Neural cell (in vitro differentiated cells): ENCODE measurements at regions not wholly inside any gene's neighbourhood (a gene's known extent, or its start where the extent isn't known, plus 50 kb on each side); places are given as distances from the start of the nearest gene placed in this dataset.

Source experiments
- H2AFZ ChIP-seq: fragments of 200-600, 300-800 bp; sonication (generic), shearing (Covaris generic); 2 replicates; pipeline ENCODE4 v1.6.0; 2014; ENCODE audit warnings: low read depth, mild to moderate bottlenecking, antibody characterized with exemption, low read length, moderate library complexity
- H3F3A ChIP-seq: fragments of 200-600 bp; shearing (Covaris generic); 2 replicates; pipeline ENCODE4 v1.6.1; 2016; ENCODE audit warnings: mild to moderate bottlenecking, moderate library complexity, mixed read lengths, antibody characterized with exemption, low read length; ENCODE audit not compliant: insufficient read depth, poor library complexity, severe bottlenecking
- H3K27ac ChIP-seq: fragments of 200-600, 300-800 bp; sonication (generic), shearing (Covaris generic); 2 replicates; pipeline ENCODE4 v1.5.1; 2014; ENCODE audit warnings: mild to moderate bottlenecking, low read length, moderate library complexity
- H3K27me3 ChIP-seq: fragments of 300-800, 200-600 bp; sonication (generic), shearing (Covaris generic); 2 replicates; pipeline ENCODE4 v1.6.0; 2014; ENCODE audit warnings: mild to moderate bottlenecking, low read depth, low read length, moderate library complexity; ENCODE audit not compliant: insufficient read depth
- H3K36me3 ChIP-seq: fragments of 300-800, 200-600 bp; sonication (generic), shearing (Covaris generic); 2 replicates; pipeline ENCODE4 v1.5.1; 2014; ENCODE audit warnings: mild to moderate bottlenecking, antibody characterized with exemption, low read length, moderate library complexity; ENCODE audit not compliant: insufficient read depth
- H3K4me2 ChIP-seq: fragments of 300-800, 200-600 bp; sonication (generic), shearing (Covaris generic); 2 replicates; pipeline ENCODE4 v1.6.0; 2014; ENCODE audit warnings: mild to moderate bottlenecking, low read length
- H3K4me3 ChIP-seq: fragments of 300-800, 200-600 bp; sonication (generic), shearing (Covaris generic); 2 replicates; pipeline ENCODE4 v1.5.1; 2014; ENCODE audit warnings: mild to moderate bottlenecking, low read length, moderate library complexity
- H3K79me2 ChIP-seq: fragments of 200-600 bp; shearing (Covaris generic); replicated peaks from 2 replicates; pipeline ENCODE4 v1.6.0; 2014; ENCODE audit warnings: mild to moderate bottlenecking, low read length, moderate library complexity; ENCODE audit not compliant: insufficient read depth
- H3K9ac ChIP-seq: fragments of 300-800, 200-600 bp; sonication (generic), shearing (Covaris generic); 2 replicates; pipeline ENCODE4 v1.6.1; 2016; ENCODE audit warnings: mild to moderate bottlenecking, low read length, mixed read lengths
- H3K9me2 ChIP-seq: fragments of 200-600 bp; shearing (Covaris generic); 2 replicates; pipeline ENCODE4 v1.6.1; 2016; ENCODE audit warnings: mild to moderate bottlenecking, low read length, mixed read lengths; ENCODE audit not compliant: insufficient read depth
- H3K9me3 ChIP-seq: fragments of 200-600, 300-800 bp; sonication (generic), shearing (Covaris generic); 2 replicates; pipeline ENCODE4 v1.6.1; 2016; ENCODE audit warnings: mild to moderate bottlenecking, mixed run types, low read length, moderate library complexity, mixed read lengths
- H4K20me1 ChIP-seq: fragments of 200-600 bp; shearing (Covaris generic); 2 replicates; pipeline ENCODE4 v1.6.1; 2016; ENCODE audit warnings: mild to moderate bottlenecking, mixed run types; ENCODE audit not compliant: insufficient read depth
- CTCF ChIP-seq: fragments of 450-650 bp; IDR thresholded peaks from 2 replicates; pipeline ENCODE4 v1.5.1; 2014; ENCODE audit warnings: antibody characterized with exemption, mild to moderate bottlenecking, moderate library complexity; ENCODE audit not compliant: poor library complexity, severe bottlenecking
- EP300 ChIP-seq: fragments of 450-650 bp; conservative IDR thresholded peaks from 2 replicates; pipeline ENCODE4 v1.6.1; 2014; ENCODE audit warnings: antibody characterized with exemption, mild to moderate bottlenecking, moderate library complexity; ENCODE audit not compliant: poor library complexity, severe bottlenecking
- EZH2 ChIP-seq: fragments of 200-600, 300-800 bp; shearing (Covaris generic), sonication (generic); IDR thresholded peaks from 2 replicates; pipeline ENCODE4 v1.6.1; 2014; ENCODE audit warnings: antibody characterized with exemption, low read length, borderline replicate concordance, mild to moderate bottlenecking; ENCODE audit not compliant: insufficient read depth, poor library complexity, severe bottlenecking
- MXI1 ChIP-seq: fragments of 450-650 bp; conservative IDR thresholded peaks from 2 replicates; pipeline ENCODE4 v1.6.1; 2014; ENCODE audit warnings: antibody characterized with exemption, mild to moderate bottlenecking; ENCODE audit not compliant: poor library complexity, severe bottlenecking
- POLR2AphosphoS5 ChIP-seq: IDR thresholded peaks from 2 replicates; pipeline ENCODE4 v1.6.1; 2012
- RAD21 ChIP-seq: fragments of 450-650 bp; conservative IDR thresholded peaks from 2 replicates; pipeline ENCODE4 v1.6.1; 2014; ENCODE audit warnings: antibody characterized with exemption, mild to moderate bottlenecking, moderate library complexity
- SMC3 ChIP-seq: fragments of 450-650 bp; conservative IDR thresholded peaks from 2 replicates; pipeline ENCODE4 v1.6.1; 2014; ENCODE audit warnings: antibody characterized with exemption, mild to moderate bottlenecking, moderate library complexity; ENCODE audit not compliant: poor library complexity
- TAF1 ChIP-seq: IDR thresholded peaks from 2 replicates; pipeline ENCODE4 v1.6.1; 2012; ENCODE audit warnings: low read depth
- TF ChIP-seq, protein P1 (sequence below): IDR thresholded peaks from 2 replicates; pipeline ENCODE4 v1.6.1; 2012; ENCODE audit warnings: borderline replicate concordance

- Histone ChIP-seq H3K79me2 (no peaks in the 10 kb centered on the region), H3K36me3 (no peaks in the 10 kb centered on the region), H3K4me2 (no peak overlapping the region), H2AFZ (no peak overlapping the region), H3F3A (no peaks in the 10 kb centered on the region), H3K4me3 (no peak overlapping the region), H3K9ac (no peak overlapping the region), H4K20me1 (no peaks in the 10 kb centered on the region), H3K27ac (no peak overlapping the region), H3K9me2 (no peaks in the 10 kb centered on the region), H3K27me3 (no peaks in the 10 kb centered on the region), H3K9me3 (no peaks in the 10 kb centered on the region)
- TF ChIP-seq MXI1 (no peak), POLR2AphosphoS5 (no peak), TAF1 (no peak), SMC3 (no peak), RAD21 (no peak), EZH2 (no peak), CTCF (no peak), EP300 (no peak)
- TF ChIP-seq, protein P1, sequence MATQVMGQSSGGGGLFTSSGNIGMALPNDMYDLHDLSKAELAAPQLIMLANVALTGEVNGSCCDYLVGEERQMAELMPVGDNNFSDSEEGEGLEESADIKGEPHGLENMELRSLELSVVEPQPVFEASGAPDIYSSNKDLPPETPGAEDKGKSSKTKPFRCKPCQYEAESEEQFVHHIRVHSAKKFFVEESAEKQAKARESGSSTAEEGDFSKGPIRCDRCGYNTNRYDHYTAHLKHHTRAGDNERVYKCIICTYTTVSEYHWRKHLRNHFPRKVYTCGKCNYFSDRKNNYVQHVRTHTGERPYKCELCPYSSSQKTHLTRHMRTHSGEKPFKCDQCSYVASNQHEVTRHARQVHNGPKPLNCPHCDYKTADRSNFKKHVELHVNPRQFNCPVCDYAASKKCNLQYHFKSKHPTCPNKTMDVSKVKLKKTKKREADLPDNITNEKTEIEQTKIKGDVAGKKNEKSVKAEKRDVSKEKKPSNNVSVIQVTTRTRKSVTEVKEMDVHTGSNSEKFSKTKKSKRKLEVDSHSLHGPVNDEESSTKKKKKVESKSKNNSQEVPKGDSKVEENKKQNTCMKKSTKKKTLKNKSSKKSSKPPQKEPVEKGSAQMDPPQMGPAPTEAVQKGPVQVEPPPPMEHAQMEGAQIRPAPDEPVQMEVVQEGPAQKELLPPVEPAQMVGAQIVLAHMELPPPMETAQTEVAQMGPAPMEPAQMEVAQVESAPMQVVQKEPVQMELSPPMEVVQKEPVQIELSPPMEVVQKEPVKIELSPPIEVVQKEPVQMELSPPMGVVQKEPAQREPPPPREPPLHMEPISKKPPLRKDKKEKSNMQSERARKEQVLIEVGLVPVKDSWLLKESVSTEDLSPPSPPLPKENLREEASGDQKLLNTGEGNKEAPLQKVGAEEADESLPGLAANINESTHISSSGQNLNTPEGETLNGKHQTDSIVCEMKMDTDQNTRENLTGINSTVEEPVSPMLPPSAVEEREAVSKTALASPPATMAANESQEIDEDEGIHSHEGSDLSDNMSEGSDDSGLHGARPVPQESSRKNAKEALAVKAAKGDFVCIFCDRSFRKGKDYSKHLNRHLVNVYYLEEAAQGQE = no peak
These were observed 247.8 kb upstream of the NR4A3 start for GRCh38 chr9:99573886-99574285.

DNA sequence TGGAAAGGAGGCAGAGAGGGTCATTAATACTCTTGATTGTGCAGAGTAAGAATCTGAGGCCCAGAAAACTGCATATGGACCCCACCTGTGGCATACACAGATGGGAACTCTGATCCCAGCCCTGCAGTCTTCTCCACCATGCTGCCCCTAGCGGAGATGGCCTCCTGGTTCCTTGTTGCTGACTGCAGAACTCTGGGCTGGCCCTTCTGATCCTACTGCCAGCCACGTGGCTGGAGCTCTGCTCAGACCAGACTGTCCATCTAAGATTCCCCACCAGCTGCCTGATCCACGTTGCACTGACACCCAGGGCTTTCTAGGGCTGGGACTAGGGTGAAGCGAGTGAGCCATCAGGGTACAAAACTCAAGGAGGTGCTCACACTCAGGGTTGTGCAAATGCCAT is 245.7 kb upstream of the NR4A3 start:
- Histone ChIP-seq H4K20me1 (no peaks in the 10 kb centered on the region), H3F3A (no peaks in the 10 kb centered on the region), H3K9me2 (no peaks in the 10 kb centered on the region), H3K4me2 (no peak overlapping the region), H3K9me3 (no peaks in the 10 kb centered on the region), H3K27ac (no peak overlapping the region), H3K9ac (no peak overlapping the region), H3K36me3 (no peaks in the 10 kb centered on the region), H3K4me3 (no peak overlapping the region), H2AFZ (no peak overlapping the region), H3K27me3 (no peaks in the 10 kb centered on the region), H3K79me2 (no peaks in the 10 kb centered on the region)
- TF ChIP-seq SMC3 = no peak
- no peak for TF ChIP-seq EP300
- no peak for TF ChIP-seq RAD21
- TF ChIP-seq, protein P1 = no peak
- TF ChIP-seq CTCF = no peak
- TF ChIP-seq POLR2AphosphoS5 = no peak
- no peak for TF ChIP-seq TAF1
- TF ChIP-seq EZH2 = no peak
- no peak for TF ChIP-seq MXI1
